ENCODE measurements at regions not wholly inside any gene's neighbourhood (a gene's known extent, or its start where the extent isn't known, plus 50 kb on each side); places are given as distances from the start of the nearest gene placed in this dataset.

- CTCF ChIA-PET, result no interaction called here
- TF ChIP-seq CBFB (IDR thresholded peaks at IDR 0.05; ENCODE audit: low read depth) (no peak), SREBF2 (IDR thresholded peaks at IDR 0.05; ENCODE audit: low read length) (no peak), ELK1 (IDR thresholded peaks at IDR 0.05; ENCODE audit: low read depth, low read length) (no peak), NFYB (IDR thresholded peaks at IDR 0.05; ENCODE audit: insufficient read depth, low read depth, low read length) (no peak), RB1 (IDR thresholded peaks at IDR 0.05; ENCODE audit: borderline replicate concordance) (no peak), ZBTB33 (IDR thresholded peaks at IDR 0.05) (no peak), CREM (IDR thresholded peaks at IDR 0.05; ENCODE audit: low read depth) (no peak), ATF7 (IDR thresholded peaks at IDR 0.05; ENCODE audit: low read depth) (no peak), NFXL1 (IDR thresholded peaks at IDR 0.05; ENCODE audit: borderline replicate concordance) (no peak), JUND (IDR thresholded peaks at IDR 0.05; ENCODE audit: low read depth, low read length) (no peak), POU2F2 (IDR thresholded peaks at IDR 0.05; ENCODE audit: borderline replicate concordance, low read depth, low read length) (no peak), SUZ12 (IDR thresholded peaks at IDR 0.05; ENCODE audit: unreplicated experiment) (no peak)
- TF ChIP-seq, protein P1, sequence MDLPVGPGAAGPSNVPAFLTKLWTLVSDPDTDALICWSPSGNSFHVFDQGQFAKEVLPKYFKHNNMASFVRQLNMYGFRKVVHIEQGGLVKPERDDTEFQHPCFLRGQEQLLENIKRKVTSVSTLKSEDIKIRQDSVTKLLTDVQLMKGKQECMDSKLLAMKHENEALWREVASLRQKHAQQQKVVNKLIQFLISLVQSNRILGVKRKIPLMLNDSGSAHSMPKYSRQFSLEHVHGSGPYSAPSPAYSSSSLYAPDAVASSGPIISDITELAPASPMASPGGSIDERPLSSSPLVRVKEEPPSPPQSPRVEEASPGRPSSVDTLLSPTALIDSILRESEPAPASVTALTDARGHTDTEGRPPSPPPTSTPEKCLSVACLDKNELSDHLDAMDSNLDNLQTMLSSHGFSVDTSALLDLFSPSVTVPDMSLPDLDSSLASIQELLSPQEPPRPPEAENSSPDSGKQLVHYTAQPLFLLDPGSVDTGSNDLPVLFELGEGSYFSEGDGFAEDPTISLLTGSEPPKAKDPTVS (IDR thresholded peaks at IDR 0.05; ENCODE audit: low read depth, low read length), result no peak
- POLR2A ChIA-PET, result no interaction called here
- H3K4me2 ChIP-seq (ENCODE audit: control insufficient read depth, insufficient read depth), result no peak overlapping the region
- FAIRE-seq, result no peak
- in situ Hi-C loops (cut with MboI), result no loop called here
- ATAC-seq, result no peak
- 51% methylated on average over 21 of the region's 21 CpGs for WGBS (ENCODE audit: insufficient coverage, insufficient replicate concordance, low lambda C conversion rate, missing lambda C conversion rate)
- H3K79me2 ChIP-seq (ENCODE audit: control insufficient read depth, insufficient read depth, low read length), result no peaks in the 10 kb centered on the region
- H3K27ac ChIP-seq (ENCODE audit: control insufficient read depth, insufficient read depth), result no peak overlapping the region
- no peaks in the 10 kb centered on the region for H4K20me1 ChIP-seq (ENCODE audit: control insufficient read depth, insufficient read depth)
- no peak overlapping the region for H2AFZ ChIP-seq (ENCODE audit: control insufficient read depth, low read depth, low read length)
- no peaks in the 10 kb centered on the region for H3K27me3 ChIP-seq (replicated peaks in 1 of 2; ENCODE audit: control insufficient read depth in 2 of 2, insufficient read depth in 2 of 2, low read length in 1 of 2)
- H3K9ac ChIP-seq (ENCODE audit: control insufficient read depth, insufficient read depth, low read length), result no peak overlapping the region
- no TSS peak for BruUV-seq (replicated peaks)
- no peak overlapping the region for H3K4me3 ChIP-seq
- intact Hi-C loops (cut with micrococcal nuclease; ENCODE audit: unreplicated experiment), result no loop called here
- RAD21 ChIA-PET (ENCODE audit: unreplicated experiment), result no interaction called here
- no peaks in the 10 kb centered on the region for H3K4me1 ChIP-seq (ENCODE audit: control insufficient read depth, insufficient read depth, low read length)
- no peaks in the 10 kb centered on the region for H3K9me3 ChIP-seq (replicated peaks; ENCODE audit: control insufficient read depth, insufficient read depth, low read length)
- no peak for DNase-seq (ENCODE audit: low read depth, low spot score)
- SMC1A ChIA-PET (ENCODE audit: uncharacterized antibody, unreplicated experiment), result no interaction called here
- H3K36me3 ChIP-seq (ENCODE audit: control insufficient read depth in 2 of 2, insufficient read depth in 2 of 2, low read length in 1 of 2), result no peaks in the 10 kb centered on the region
These were observed 1135.9 kb upstream of the WWC1 start for GRCh38 chr5:167155387-167156005.

All from GM12878 (cell line).